Adrenal gland (tissue), 5 donors: ENCODE measurements at regions not wholly inside any gene's neighbourhood (a gene's known extent, or its start where the extent isn't known, plus 50 kb on each side); places are given as distances from the start of the nearest gene placed in this dataset.

ENCODE experiments used
- POLR2A ChIP-seq, 2 donors: fragments of 450-650 bp; IDR thresholded peaks; one replicate each; pipeline ENCODE4 v1.6.1; 2017; ENCODE audit warnings: antibody characterized with exemption in 2 of 2, mild to moderate bottlenecking in 2 of 2, moderate library complexity in 1 of 2
- TF ChIP-seq, protein P1 (sequence below), 6 experiments: fragments of 450-650 bp in 4 of 6; fragments of 200-600 bp in 2 of 6; sonication (generic) in 1 of 6; IDR thresholded peaks; 1 replicate in 5 of 6; 2 replicates in 1 of 6; pipeline versions ENCODE4 v1.5.1 to v1.8.0; 2016 to 2021; ENCODE audit warnings: antibody characterized with exemption in 6 of 6, mild to moderate bottlenecking in 2 of 6, moderate library complexity in 1 of 6
- donor health status: DM: no; HTN: no; CAD: no.

DNA sequence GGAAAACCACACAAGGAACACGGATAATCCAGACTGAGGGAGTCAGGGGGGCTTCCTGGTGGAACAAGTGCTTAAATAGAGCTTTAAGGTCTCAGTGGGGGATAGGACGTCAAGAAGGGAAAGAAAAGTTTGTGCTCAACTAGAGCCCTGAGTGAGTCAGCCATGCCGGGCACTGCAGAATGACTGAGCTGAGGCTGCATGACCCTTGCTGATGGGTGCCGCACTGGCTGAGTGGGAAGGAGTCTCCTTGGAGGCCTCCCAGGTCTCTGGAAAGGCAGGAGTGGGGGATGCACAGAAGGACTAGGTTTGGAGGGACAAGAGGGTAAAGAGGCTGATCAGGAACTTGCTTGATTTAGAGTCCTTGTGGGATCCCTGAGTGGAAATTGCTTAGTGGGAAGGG lies 150.3 kb downstream of the RPLP1 start:
- TF ChIP-seq, protein P1, sequence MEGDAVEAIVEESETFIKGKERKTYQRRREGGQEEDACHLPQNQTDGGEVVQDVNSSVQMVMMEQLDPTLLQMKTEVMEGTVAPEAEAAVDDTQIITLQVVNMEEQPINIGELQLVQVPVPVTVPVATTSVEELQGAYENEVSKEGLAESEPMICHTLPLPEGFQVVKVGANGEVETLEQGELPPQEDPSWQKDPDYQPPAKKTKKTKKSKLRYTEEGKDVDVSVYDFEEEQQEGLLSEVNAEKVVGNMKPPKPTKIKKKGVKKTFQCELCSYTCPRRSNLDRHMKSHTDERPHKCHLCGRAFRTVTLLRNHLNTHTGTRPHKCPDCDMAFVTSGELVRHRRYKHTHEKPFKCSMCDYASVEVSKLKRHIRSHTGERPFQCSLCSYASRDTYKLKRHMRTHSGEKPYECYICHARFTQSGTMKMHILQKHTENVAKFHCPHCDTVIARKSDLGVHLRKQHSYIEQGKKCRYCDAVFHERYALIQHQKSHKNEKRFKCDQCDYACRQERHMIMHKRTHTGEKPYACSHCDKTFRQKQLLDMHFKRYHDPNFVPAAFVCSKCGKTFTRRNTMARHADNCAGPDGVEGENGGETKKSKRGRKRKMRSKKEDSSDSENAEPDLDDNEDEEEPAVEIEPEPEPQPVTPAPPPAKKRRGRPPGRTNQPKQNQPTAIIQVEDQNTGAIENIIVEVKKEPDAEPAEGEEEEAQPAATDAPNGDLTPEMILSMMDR (IDR thresholded peaks at IDR 0.05), result no peak
- no peak for TF ChIP-seq POLR2A (IDR thresholded peaks at IDR 0.05)
